Mesenchymal stem cell (in vitro differentiated cells and primary cell): ENCODE measurements at regions not wholly inside any gene's neighbourhood (a gene's known extent, or its start where the extent isn't known, plus 50 kb on each side); places are given as distances from the start of the nearest gene placed in this dataset.
"Not testable (repeated sequence)": the region's sequence is repeated elsewhere in the genome, so short reads cannot be mapped to it uniquely, and the experiment has no call there.

Source experiments
- DNase-seq: peaks from one replicate; pipeline ENCODE4 v3.0.0-alpha.2; 2013
- H2AFZ ChIP-seq: one replicate; pipeline ENCODE4 v1.6.1; 2013; ENCODE audit warnings: low read depth, mild to moderate bottlenecking, control low read depth, inconsistent platforms, low read length, moderate library complexity
- H2AK5ac ChIP-seq: 2 replicates; pipeline ENCODE4 v1.6.1; 2013; ENCODE audit warnings: low read length, moderate library complexity, mild to moderate bottlenecking, inconsistent platforms; ENCODE audit not compliant: severe bottlenecking
- H2BK120ac ChIP-seq: one replicate; pipeline ENCODE4 v1.6.1; 2013; ENCODE audit warnings: low read depth, mild to moderate bottlenecking, inconsistent platforms, low read length, moderate library complexity
- H2BK12ac ChIP-seq, 2 experiments: one replicate each; pipeline ENCODE4 v1.6.1; 2013; ENCODE audit warnings: inconsistent platforms in 2 of 2, low read length in 2 of 2, mild to moderate bottlenecking in 2 of 2, moderate library complexity in 2 of 2, control low read depth in 1 of 2
- H2BK15ac ChIP-seq: one replicate; pipeline ENCODE4 v1.6.1; 2013; ENCODE audit warnings: mild to moderate bottlenecking, low read depth, inconsistent platforms; ENCODE audit not compliant: poor library complexity, severe bottlenecking
- H2BK5ac ChIP-seq: 2 replicates; pipeline ENCODE4 v1.6.1; 2013; ENCODE audit warnings: low read depth, mild to moderate bottlenecking, low read length, control low read depth, inconsistent platforms; ENCODE audit not compliant: poor library complexity, severe bottlenecking
- H3K14ac ChIP-seq, 2 experiments: one replicate each; pipeline ENCODE4 v1.6.1; 2013; ENCODE audit warnings: inconsistent platforms in 2 of 2, low read length in 2 of 2, control low read depth in 1 of 2, mild to moderate bottlenecking in 1 of 2, moderate library complexity in 1 of 2
- H3K18ac ChIP-seq, 2 experiments: one replicate each; pipeline ENCODE4 v1.6.1; 2013; ENCODE audit warnings: inconsistent platforms in 2 of 2, low read length in 2 of 2, control low read depth in 1 of 2, low read depth in 1 of 2, mild to moderate bottlenecking in 1 of 2
- H3K23ac ChIP-seq, 2 experiments: one replicate each; pipeline ENCODE4 v1.6.1; 2013; ENCODE audit warnings: inconsistent platforms in 2 of 2, low read length in 2 of 2, mild to moderate bottlenecking in 2 of 2, moderate library complexity in 2 of 2, control low read depth in 1 of 2
- H3K27ac ChIP-seq: 2 replicates; pipeline ENCODE4 v1.5.1; 2013; ENCODE audit warnings: mild to moderate bottlenecking, moderate library complexity, low read length, control low read depth, inconsistent platforms; ENCODE audit not compliant: poor library complexity, severe bottlenecking
- H3K27me3 ChIP-seq, 2 experiments: 2 replicates each; pipeline versions ENCODE4 v1.6.1 to v1.7.0; 2013; ENCODE audit warnings: low read length in 2 of 2, mild to moderate bottlenecking in 2 of 2, moderate library complexity in 2 of 2, control low read depth in 1 of 2, inconsistent platforms in 1 of 2; ENCODE audit not compliant: control insufficient read depth in 1 of 2, insufficient read depth in 1 of 2
- H3K36me3 ChIP-seq, 2 experiments: 2 replicates each; pipeline versions ENCODE4 v1.6.1 to v1.7.0; 2013; ENCODE audit warnings: low read length in 2 of 2, control low read depth in 1 of 2, inconsistent platforms in 1 of 2, low read depth in 1 of 2, mild to moderate bottlenecking in 1 of 2; ENCODE audit not compliant: insufficient read depth in 2 of 2, control insufficient read depth in 1 of 2
- H3K4ac ChIP-seq, 2 experiments: one replicate each; pipeline ENCODE4 v1.6.1; 2013; ENCODE audit warnings: inconsistent platforms in 2 of 2, low read length in 2 of 2, mild to moderate bottlenecking in 2 of 2, moderate library complexity in 2 of 2, control low read depth in 1 of 2, low read depth in 1 of 2
- H3K4me1 ChIP-seq: 2 replicates; pipeline ENCODE4 v1.6.1; 2013; ENCODE audit warnings: low read depth, low read length, control low read depth; ENCODE audit not compliant: control insufficient read depth, insufficient read depth
- H3K4me2 ChIP-seq: 2 replicates; pipeline ENCODE4 v1.6.1; 2013; ENCODE audit warnings: low read length, mild to moderate bottlenecking, inconsistent platforms; ENCODE audit not compliant: poor library complexity, severe bottlenecking
- H3K4me3 ChIP-seq, 2 experiments: 2 replicates each; pipeline versions ENCODE4 v1.5.1 to v1.7.0; 2013; ENCODE audit warnings: low read length in 2 of 2, mild to moderate bottlenecking in 2 of 2, control low read depth in 1 of 2, low read depth in 1 of 2; ENCODE audit not compliant: insufficient read depth in 1 of 2
- H3K79me1 ChIP-seq: replicated peaks from 2 replicates; pipeline ENCODE4 v1.6.1; 2013; ENCODE audit warnings: mild to moderate bottlenecking, control low read depth, low read length, inconsistent platforms; ENCODE audit not compliant: poor library complexity, severe bottlenecking
- H3K9ac ChIP-seq: 2 replicates; pipeline ENCODE4 v1.7.0; 2013; ENCODE audit warnings: mild to moderate bottlenecking, low read length, moderate library complexity
- H3K9me3 ChIP-seq: 2 replicates; pipeline ENCODE4 v1.7.0; 2013; ENCODE audit warnings: mild to moderate bottlenecking, low read length; ENCODE audit not compliant: control insufficient read depth
- H4K8ac ChIP-seq: one replicate; pipeline ENCODE4 v1.6.1; 2013; ENCODE audit warnings: inconsistent platforms, mild to moderate bottlenecking, low read length, moderate library complexity
- H4K91ac ChIP-seq: one replicate; pipeline ENCODE4 v1.6.1; 2013; ENCODE audit warnings: mild to moderate bottlenecking, low read length, inconsistent platforms
- WGBS: methylation state at CpG from one replicate; pipeline ENCODE4 v1.1.7; 2013; ENCODE audit warnings: mixed read lengths; 5-methylcytosine and 5-hydroxymethylcytosine counted together

- not testable (repeated sequence) for H3K14ac ChIP-seq, H4K8ac ChIP-seq, H3K36me3 ChIP-seq, H2BK5ac ChIP-seq, DNase-seq, H3K27ac ChIP-seq, H2BK15ac ChIP-seq, H3K79me1 ChIP-seq, H2AFZ ChIP-seq, H3K4me2 ChIP-seq, H3K4ac ChIP-seq, H2BK12ac ChIP-seq, H2AK5ac ChIP-seq, H2BK120ac ChIP-seq, H4K91ac ChIP-seq, H3K4me3 ChIP-seq, H3K18ac ChIP-seq, H3K4me1 ChIP-seq, H3K23ac ChIP-seq, H3K9me3 ChIP-seq, H3K9ac ChIP-seq
- peaks cover 24 to 41% of the 10 kb centered on the region in 2 experiments for H3K27me3 ChIP-seq
- 90% methylated on average over 4 of the region's 4 CpGs for WGBS
Measured at GRCh38 chr10:22467393-22467792, 122.1 kb downstream of the SPAG6 start.

DNA sequence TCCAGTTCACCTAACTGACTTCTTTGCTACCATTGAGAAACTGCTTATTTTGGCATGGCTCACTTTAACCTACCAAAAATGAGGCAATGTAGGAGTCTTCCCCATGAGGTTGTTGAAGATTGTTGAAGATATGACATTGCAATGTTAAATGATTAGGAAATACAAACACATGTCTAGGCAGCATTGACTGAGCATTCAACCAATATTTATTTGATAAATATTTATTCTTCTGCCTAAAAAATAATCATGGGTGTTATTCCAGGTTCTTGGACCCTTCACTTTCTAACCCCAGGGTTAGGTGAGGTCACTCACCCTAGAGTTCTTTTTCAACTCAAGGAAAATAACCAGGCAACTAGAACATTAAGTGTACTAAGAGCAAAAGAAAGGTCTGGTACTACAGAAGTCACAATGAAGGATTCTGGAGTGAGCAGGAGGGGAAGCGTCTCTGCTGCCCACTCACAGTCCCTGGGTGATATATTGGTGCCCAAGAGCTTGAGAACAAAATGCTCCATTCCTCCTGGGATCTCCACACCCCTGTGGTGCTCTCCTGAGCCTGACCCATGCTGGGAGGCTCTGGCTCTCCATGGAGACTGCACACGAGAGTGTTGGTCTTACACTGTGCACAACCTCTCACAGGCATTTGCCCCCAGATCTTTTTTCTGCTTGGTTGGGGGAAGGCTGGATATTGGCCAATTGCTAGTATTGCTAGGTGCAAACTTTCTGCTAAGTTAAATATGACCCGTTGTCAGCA, 123.4 kb downstream of the SPAG6 start:
- H3K27ac ChIP-seq: no peak overlapping the region

GRCh38 chr10:22473044-22473443, 127.7 kb downstream of the SPAG6 start:
- no peak overlapping the region for H3K9ac ChIP-seq
- no peak overlapping the region for H2BK5ac ChIP-seq
- no peak overlapping the region for H3K14ac ChIP-seq
- no peaks in the 10 kb centered on the region for H3K36me3 ChIP-seq
- no peak overlapping the region for H3K4me3 ChIP-seq
- H3K79me1 ChIP-seq: no peaks in the 10 kb centered on the region
- no peak overlapping the region for H2BK120ac ChIP-seq
- DNase-seq: no peak
- H4K8ac ChIP-seq: no peak overlapping the region
- no peaks in the 10 kb centered on the region for H3K9me3 ChIP-seq
- H3K4me1 ChIP-seq: peaks cover 20% of the 10 kb centered on the region
- peaks cover 67 to 71% of the 10 kb centered on the region in 2 experiments for H3K27me3 ChIP-seq
- H2BK15ac ChIP-seq: no peak overlapping the region
- H4K91ac ChIP-seq: no peak overlapping the region
- no peak overlapping the region for H2AFZ ChIP-seq
- no peak overlapping the region for H3K4me2 ChIP-seq
- 96% methylated on average over 5 of the region's 6 CpGs for WGBS
- no peak overlapping the region for H3K23ac ChIP-seq
- H3K18ac ChIP-seq: no peak overlapping the region
- H2AK5ac ChIP-seq: no peak overlapping the region
- H2BK12ac ChIP-seq: no peak overlapping the region
- H3K27ac ChIP-seq: no peak overlapping the region
- H3K4ac ChIP-seq: no peak overlapping the region

More for the DNA sequence above, 123.4 kb downstream of the SPAG6 start:
- Histone ChIP-seq H3K36me3 (no peaks in the 10 kb centered on the region), H3K9ac (no peak overlapping the region), H4K8ac (no peak overlapping the region), H3K14ac (no peak overlapping the region), H2BK12ac (no peak overlapping the region), H2AFZ (no peak overlapping the region), H3K4me1 (no peaks in the 10 kb centered on the region), H2BK5ac (no peak overlapping the region), H3K4me3 (no peak overlapping the region), H2BK15ac (no peak overlapping the region), H2AK5ac (no peak overlapping the region), H3K9me3 (no peaks in the 10 kb centered on the region), H4K91ac (no peak overlapping the region), H3K18ac (no peak overlapping the region), H2BK120ac (no peak overlapping the region), H3K4ac (no peak overlapping the region), H3K27me3 (peaks cover 32 to 46% of the 10 kb centered on the region in 2 experiments), H3K4me2 (no peak overlapping the region), H3K79me1 (no peaks in the 10 kb centered on the region), H3K23ac (no peak overlapping the region)
- WGBS: 84% methylated on average over 3 of the region's 3 CpGs
- no peak for DNase-seq

DNA sequence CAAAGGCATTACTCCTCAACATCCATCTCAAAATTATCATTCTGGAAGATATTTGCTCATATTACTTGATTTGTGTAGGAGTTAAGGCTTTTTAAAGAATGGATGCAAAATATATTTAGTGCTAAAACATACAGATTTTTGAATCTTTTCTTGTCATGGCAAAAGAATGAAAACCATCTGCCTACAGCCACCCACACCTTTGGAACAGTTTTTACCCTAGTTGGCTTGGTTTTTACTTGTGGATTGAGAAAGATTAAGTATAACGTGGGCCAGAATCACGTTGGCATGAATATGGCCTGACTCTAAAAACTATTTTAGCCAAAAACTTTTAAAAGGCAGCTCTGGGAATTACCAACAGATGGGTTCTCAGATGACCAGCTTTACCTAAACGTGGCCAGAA, 128.2 kb downstream of the SPAG6 start:
- H3K4me3 ChIP-seq: no peak overlapping the region
- no peaks in the 10 kb centered on the region for H3K79me1 ChIP-seq
- H2BK12ac ChIP-seq: no peak overlapping the region
- H2BK15ac ChIP-seq: no peak overlapping the region
- WGBS: 54% methylated on average over 3 of the region's 3 CpGs
- no peak overlapping the region for H2BK120ac ChIP-seq
- no peak overlapping the region for H3K4ac ChIP-seq
- H3K36me3 ChIP-seq: no peaks in the 10 kb centered on the region
- H3K4me2 ChIP-seq: no peak overlapping the region
- no peak overlapping the region for H3K27ac ChIP-seq
- no peak overlapping the region for H4K91ac ChIP-seq
- H3K18ac ChIP-seq: no peak overlapping the region
- no peaks in the 10 kb centered on the region for H3K9me3 ChIP-seq
- peaks cover 71 to 75% of the 10 kb centered on the region in 2 experiments for H3K27me3 ChIP-seq
- no peak overlapping the region for H2AK5ac ChIP-seq
- no peak overlapping the region for H2AFZ ChIP-seq
- H2BK5ac ChIP-seq: no peak overlapping the region
- no peak for DNase-seq
- no peak overlapping the region for H4K8ac ChIP-seq
- peaks cover 20% of the 10 kb centered on the region for H3K4me1 ChIP-seq
- no peak overlapping the region for H3K9ac ChIP-seq
- H3K14ac ChIP-seq: no peak overlapping the region
- H3K23ac ChIP-seq: no peak overlapping the region
